ENCODE measurements at regions not wholly inside any gene's neighbourhood (a gene's known extent, or its start where the extent isn't known, plus 50 kb on each side); places are given as distances from the start of the nearest gene placed in this dataset.

GRCh38 chr20:22456109-22456508 is 128.3 kb downstream of the FOXA2 start:
- TF ChIP-seq CTCF (IDR thresholded peaks at IDR 0.05; ENCODE audit: low read depth, low read length), result no peak
- Histone ChIP-seq H3K27ac (no peak overlapping the region), H3K27me3 (peaks cover 67% of the 10 kb centered on the region), H3K9me3 (ENCODE audit: low read depth) (no peaks in the 10 kb centered on the region), H3K36me3 (no peaks in the 10 kb centered on the region), H3K4me1 (ENCODE audit: low read depth) (no peaks in the 10 kb centered on the region), H3K4me3 (no peak overlapping the region)
- DNase-seq (ENCODE audit: low read depth in 1 of 2, low spot score in 1 of 2), result no peak

- TF ChIP-seq CTCF (IDR thresholded peaks at IDR 0.05; ENCODE audit: low read depth, low read length), result no peak
- Histone ChIP-seq H3K27ac (no peak overlapping the region), H3K27me3 (peaks cover 73% of the 10 kb centered on the region), H3K9me3 (ENCODE audit: low read depth) (no peaks in the 10 kb centered on the region), H3K4me3 (no peak overlapping the region), H3K36me3 (no peaks in the 10 kb centered on the region), H3K4me1 (ENCODE audit: low read depth) (no peaks in the 10 kb centered on the region)
- no peak for DNase-seq (ENCODE audit: low read depth in 1 of 2, low spot score in 1 of 2)
Measured at GRCh38 chr20:22455259-22455658, 129.1 kb downstream of the FOXA2 start.

GRCh38 chr20:22453244-22454080 is 130.9 kb downstream of the FOXA2 start:
- Histone ChIP-seq H3K36me3 (no peaks in the 10 kb centered on the region), H3K27me3 (peaks cover 68% of the 10 kb centered on the region), H3K9me3 (ENCODE audit: low read depth) (no peaks in the 10 kb centered on the region), H3K27ac (no peak overlapping the region), H3K4me1 (ENCODE audit: low read depth) (no peaks in the 10 kb centered on the region), H3K4me3 (no peak overlapping the region)
- peak; percentile 80 for TF ChIP-seq CTCF (IDR thresholded peaks at IDR 0.05; ENCODE audit: low read depth, low read length)
- peak; percentile 32 to 46 for DNase-seq (ENCODE audit: low read depth in 1 of 2, low spot score in 1 of 2)

- TF ChIP-seq CTCF (IDR thresholded peaks at IDR 0.05; ENCODE audit: low read depth, low read length), result no peak
- Histone ChIP-seq H3K27me3 (peaks cover 61% of the 10 kb centered on the region), H3K27ac (no peak overlapping the region), H3K4me3 (no peak overlapping the region), H3K9me3 (ENCODE audit: low read depth) (no peaks in the 10 kb centered on the region), H3K36me3 (no peaks in the 10 kb centered on the region), H3K4me1 (ENCODE audit: low read depth) (no peaks in the 10 kb centered on the region)
- no peak for DNase-seq (ENCODE audit: low read depth in 1 of 2, low spot score in 1 of 2)
Measured at GRCh38 chr20:22452442-22453011, 131.8 kb downstream of the FOXA2 start.

- H3K27me3 ChIP-seq, result peaks cover 52% of the 10 kb centered on the region
- no peak for DNase-seq (ENCODE audit: low read depth in 1 of 2, low spot score in 1 of 2)
- no peak for TF ChIP-seq CTCF (IDR thresholded peaks at IDR 0.05; ENCODE audit: low read depth, low read length)
- no peak overlapping the region for H3K27ac ChIP-seq
- H3K36me3 ChIP-seq, result no peaks in the 10 kb centered on the region
- no peak overlapping the region for H3K4me3 ChIP-seq
- H3K4me1 ChIP-seq (ENCODE audit: low read depth), result no peaks in the 10 kb centered on the region
- no peaks in the 10 kb centered on the region for H3K9me3 ChIP-seq (ENCODE audit: low read depth)
Measured at GRCh38 chr20:22450537-22450936, 133.8 kb downstream of the FOXA2 start.
